Central memory CD8-positive, alpha-beta T cell (primary cell): ENCODE measurements at regions not wholly inside any gene's neighbourhood (a gene's known extent, or its start where the extent isn't known, plus 50 kb on each side); places are given as distances from the start of the nearest gene placed in this dataset.

Experiments
- ATAC-seq: fragments of 150-1000 bp; cut with Tn5 transposase; replicated peaks from 2 replicates; pipeline ENCODE4 v1.10.0; 2022; ENCODE audit warnings: mild to moderate bottlenecking, moderate FRiP score, moderate number of reproducible peaks; ENCODE audit not compliant: poor library complexity, severe bottlenecking; ENCODE audit errors: extremely low read depth
- DNase-seq, 2 donors: peaks; one replicate each; pipeline ENCODE4 v3.0.0; 2021; ENCODE audit warnings: low spot score in 2 of 2
- H3K27ac Mint-ChIP-seq: one replicate; pipeline ENCODE4 v1.8.0; 2022; ENCODE audit warnings: low read depth, mild to moderate bottlenecking, moderate library complexity, mixed read lengths
- H3K27me3 Mint-ChIP-seq: one replicate; pipeline ENCODE4 v1.8.0; 2022; ENCODE audit warnings: mixed read lengths
- H3K36me3 Mint-ChIP-seq: one replicate; pipeline ENCODE4 v1.8.0; 2022; ENCODE audit warnings: mild to moderate bottlenecking, moderate library complexity, mixed read lengths; ENCODE audit not compliant: insufficient read depth
- H3K4me1 Mint-ChIP-seq: one replicate; pipeline ENCODE4 v1.8.0; 2022; ENCODE audit warnings: mixed read lengths
- H3K4me3 Mint-ChIP-seq: one replicate; pipeline ENCODE4 v1.8.0; 2022; ENCODE audit warnings: mild to moderate bottlenecking, moderate library complexity, mixed read lengths
- H3K9me3 Mint-ChIP-seq: one replicate; pipeline ENCODE4 v1.8.0; 2022; ENCODE audit warnings: mixed read lengths

- Mint-ChIP-seq H3K36me3 (no peaks in the 10 kb centered on the region), H3K4me1 (no peaks in the 10 kb centered on the region), H3K27me3 (no peaks in the 10 kb centered on the region), H3K4me3 (no peak overlapping the region), H3K9me3 (peaks cover 19% of the 10 kb centered on the region), H3K27ac (no peak overlapping the region)
- no peak for ATAC-seq
- DNase-seq = no peak
Measured at GRCh38 chr11:39255648-39256047, 2203.8 kb downstream of the LRRC4C start.

- DNase-seq = no peak
- ATAC-seq = no peak
- Mint-ChIP-seq H3K36me3 (no peaks in the 10 kb centered on the region), H3K9me3 (peaks cover 5% of the 10 kb centered on the region), H3K27me3 (no peaks in the 10 kb centered on the region), H3K27ac (no peak overlapping the region), H3K4me1 (no peaks in the 10 kb centered on the region), H3K4me3 (no peak overlapping the region)
Measured at GRCh38 chr11:39249566-39250365, 2209.7 kb downstream of the LRRC4C start.

GRCh38 chr11:39247570-39248137, 2211.8 kb downstream of the LRRC4C start:
- Mint-ChIP-seq H3K4me3 (no peak overlapping the region), H3K27me3 (no peaks in the 10 kb centered on the region)
- ATAC-seq = no peak

GRCh38 chr11:39239553-39239952, 2219.9 kb downstream of the LRRC4C start:
- H3K9me3 Mint-ChIP-seq = peaks cover 26% of the 10 kb centered on the region
- H3K36me3 Mint-ChIP-seq = no peaks in the 10 kb centered on the region
- H3K4me1 Mint-ChIP-seq = no peaks in the 10 kb centered on the region
- H3K4me3 Mint-ChIP-seq = no peak overlapping the region
- H3K27me3 Mint-ChIP-seq = no peaks in the 10 kb centered on the region
- ATAC-seq (no peak), DNase-seq (no peak)
- no peak overlapping the region for H3K27ac Mint-ChIP-seq

More at GRCh38 chr11:39247570-39248137, 2211.8 kb downstream of the LRRC4C start:
- Mint-ChIP-seq H3K36me3 (no peaks in the 10 kb centered on the region), H3K4me1 (no peaks in the 10 kb centered on the region), H3K27ac (no peak overlapping the region), H3K9me3 (peaks cover 5% of the 10 kb centered on the region)
- no peak for DNase-seq

GRCh38 chr11:39236916-39237315, 2222.5 kb downstream of the LRRC4C start:
- H3K27me3 Mint-ChIP-seq = no peaks in the 10 kb centered on the region
- DNase-seq (no peak), ATAC-seq (no peak)
- no peaks in the 10 kb centered on the region for H3K4me1 Mint-ChIP-seq
- H3K4me3 Mint-ChIP-seq = no peak overlapping the region
- no peaks in the 10 kb centered on the region for H3K36me3 Mint-ChIP-seq
- no peak overlapping the region for H3K27ac Mint-ChIP-seq
- H3K9me3 Mint-ChIP-seq = peaks cover 40% of the 10 kb centered on the region

- no peaks in the 10 kb centered on the region for H3K36me3 Mint-ChIP-seq
- H3K4me3 Mint-ChIP-seq = no peak overlapping the region
- DNase-seq (no peak), ATAC-seq (no peak)
- H3K27ac Mint-ChIP-seq = no peak overlapping the region
- no peaks in the 10 kb centered on the region for H3K27me3 Mint-ChIP-seq
- no peaks in the 10 kb centered on the region for H3K4me1 Mint-ChIP-seq
- H3K9me3 Mint-ChIP-seq = peaks cover 32% of the 10 kb centered on the region
Measured at GRCh38 chr11:39221550-39222138, 2237.8 kb downstream of the LRRC4C start.

GRCh38 chr11:39220501-39221230, 2238.8 kb downstream of the LRRC4C start:
- H3K36me3 Mint-ChIP-seq = no peaks in the 10 kb centered on the region
- ATAC-seq = no peak

GRCh38 chr11:39220069-39220468, 2239.4 kb downstream of the LRRC4C start:
- H3K27me3 Mint-ChIP-seq = no peaks in the 10 kb centered on the region
- H3K36me3 Mint-ChIP-seq = no peaks in the 10 kb centered on the region
- H3K27ac Mint-ChIP-seq = no peak overlapping the region
- H3K4me3 Mint-ChIP-seq = no peak overlapping the region
- no peaks in the 10 kb centered on the region for H3K4me1 Mint-ChIP-seq
- ATAC-seq (no peak), DNase-seq (no peak)
- peaks cover 36% of the 10 kb centered on the region for H3K9me3 Mint-ChIP-seq

More at GRCh38 chr11:39220501-39221230, 2238.8 kb downstream of the LRRC4C start:
- Mint-ChIP-seq H3K4me1 (no peaks in the 10 kb centered on the region), H3K4me3 (no peak overlapping the region), H3K27ac (no peak overlapping the region), H3K9me3 (peaks cover 36% of the 10 kb centered on the region), H3K27me3 (no peaks in the 10 kb centered on the region)
- no peak for DNase-seq

- Mint-ChIP-seq H3K27ac (no peak overlapping the region), H3K4me1 (no peaks in the 10 kb centered on the region), H3K4me3 (no peak overlapping the region), H3K36me3 (no peaks in the 10 kb centered on the region), H3K9me3 (peaks cover 6% of the 10 kb centered on the region), H3K27me3 (no peaks in the 10 kb centered on the region)
- ATAC-seq (no peak), DNase-seq (no peak)
Measured at GRCh38 chr11:39209981-39210380, 2249.5 kb downstream of the LRRC4C start.

GRCh38 chr11:39205236-39205995, 2254.0 kb downstream of the LRRC4C start:
- Mint-ChIP-seq H3K27ac (no peak overlapping the region), H3K4me3 (no peak overlapping the region), H3K27me3 (no peaks in the 10 kb centered on the region), H3K36me3 (no peaks in the 10 kb centered on the region), H3K4me1 (no peaks in the 10 kb centered on the region), H3K9me3 (no peaks in the 10 kb centered on the region)
- no peak for ATAC-seq
- no peak for DNase-seq

GRCh38 chr11:39192671-39193070, 2266.8 kb downstream of the LRRC4C start:
- Mint-ChIP-seq H3K27me3 (no peaks in the 10 kb centered on the region), H3K36me3 (no peaks in the 10 kb centered on the region), H3K27ac (no peak overlapping the region), H3K4me1 (no peaks in the 10 kb centered on the region), H3K4me3 (no peak overlapping the region), H3K9me3 (no peaks in the 10 kb centered on the region)
- no peak for DNase-seq
- no peak for ATAC-seq

GRCh38 chr11:39190751-39191150, 2268.7 kb downstream of the LRRC4C start:
- no peaks in the 10 kb centered on the region for H3K4me1 Mint-ChIP-seq
- no peaks in the 10 kb centered on the region for H3K36me3 Mint-ChIP-seq
- DNase-seq (no peak), ATAC-seq (no peak)
- H3K9me3 Mint-ChIP-seq = peaks cover 8% of the 10 kb centered on the region
- H3K27me3 Mint-ChIP-seq = no peaks in the 10 kb centered on the region
- no peak overlapping the region for H3K27ac Mint-ChIP-seq
- no peak overlapping the region for H3K4me3 Mint-ChIP-seq
